Loucy (cell line): ENCODE measurements at regions not wholly inside any gene's neighbourhood (a gene's known extent, or its start where the extent isn't known, plus 50 kb on each side); places are given as distances from the start of the nearest gene placed in this dataset.

Experiments used
- H2AFZ ChIP-seq: fragments of 200-600 bp; sonication (generic); 2 replicates; pipeline ENCODE4 v1.6.0; 2016; ENCODE audit warnings: antibody characterized with exemption, mild to moderate bottlenecking, low read length, moderate library complexity
- H3F3A ChIP-seq: fragments of 200-600 bp; 2 replicates; pipeline ENCODE4 v1.6.0; 2016; ENCODE audit warnings: antibody characterized with exemption, low read depth, mild to moderate bottlenecking
- H3K27me3 ChIP-seq: fragments of 200-600 bp; sonication (generic); 2 replicates; pipeline ENCODE4 v1.6.1; 2014; ENCODE audit warnings: low read length, mild to moderate bottlenecking; ENCODE audit not compliant: insufficient read depth, poor library complexity, severe bottlenecking
- H3K36me3 ChIP-seq: fragments of 200-600 bp; sonication (generic); 2 replicates; pipeline ENCODE4 v1.6.1; 2016; ENCODE audit warnings: low read length; ENCODE audit not compliant: insufficient read depth
- H3K4me1 ChIP-seq: fragments of 200-600 bp; sonication (generic); 2 replicates; pipeline ENCODE4 v1.5.1; 2014; ENCODE audit warnings: low read length, mild to moderate bottlenecking; ENCODE audit not compliant: insufficient read depth, poor library complexity, severe bottlenecking
- H3K4me2 ChIP-seq: fragments of 200-600 bp; sonication (generic); 2 replicates; pipeline ENCODE4 v1.6.0; 2014; ENCODE audit warnings: antibody characterized with exemption, low read length, low read depth, mild to moderate bottlenecking; ENCODE audit not compliant: poor library complexity, severe bottlenecking
- H3K4me3 ChIP-seq: fragments of 200-600 bp; sonication (generic); 2 replicates; pipeline ENCODE4 v1.5.1; 2014; ENCODE audit warnings: low read length, mild to moderate bottlenecking, mixed read lengths; ENCODE audit not compliant: poor library complexity, severe bottlenecking
- H3K79me2 ChIP-seq: fragments of 200-600 bp; sonication (generic); 2 replicates; pipeline ENCODE4 v1.6.1; 2014; ENCODE audit warnings: low read length; ENCODE audit not compliant: insufficient read depth
- H3K9ac ChIP-seq: fragments of 200-600 bp; sonication (generic); 2 replicates; pipeline ENCODE4 v1.6.0; 2014; ENCODE audit warnings: mild to moderate bottlenecking, low read depth, low read length, moderate library complexity; ENCODE audit not compliant: poor library complexity, severe bottlenecking
- H3K9me2 ChIP-seq: fragments of 200-600 bp; sonication (generic); replicated peaks from 2 replicates; pipeline ENCODE4 v1.6.1; 2016; ENCODE audit warnings: low read depth, low read length, mixed read lengths
- H3K9me3 ChIP-seq: fragments of 200-600 bp; sonication (generic); 2 replicates; pipeline ENCODE4 v1.6.1; 2014; ENCODE audit warnings: mild to moderate bottlenecking, antibody characterized with exemption, low read length, low read depth; ENCODE audit not compliant: insufficient read depth
- H4K20me1 ChIP-seq: fragments of 200-600 bp; sonication (generic); 2 replicates; pipeline ENCODE4 v1.6.0; 2014; ENCODE audit warnings: antibody characterized with exemption, low read length, mild to moderate bottlenecking; ENCODE audit not compliant: insufficient read depth, poor library complexity, severe bottlenecking
- CTCF ChIP-seq: fragments of 200-600 bp; sonication (generic); conservative IDR thresholded peaks from 2 replicates; pipeline ENCODE4 v1.5.1; 2014; ENCODE audit warnings: mild to moderate bottlenecking, antibody characterized with exemption, low read length
- EZH2phosphoT487 ChIP-seq: fragments of 200-600 bp; IDR thresholded peaks from 2 replicates; pipeline ENCODE4 v1.6.1; 2018; ENCODE audit warnings: antibody characterized with exemption, mild to moderate bottlenecking, moderate library complexity, borderline replicate concordance

DNA sequence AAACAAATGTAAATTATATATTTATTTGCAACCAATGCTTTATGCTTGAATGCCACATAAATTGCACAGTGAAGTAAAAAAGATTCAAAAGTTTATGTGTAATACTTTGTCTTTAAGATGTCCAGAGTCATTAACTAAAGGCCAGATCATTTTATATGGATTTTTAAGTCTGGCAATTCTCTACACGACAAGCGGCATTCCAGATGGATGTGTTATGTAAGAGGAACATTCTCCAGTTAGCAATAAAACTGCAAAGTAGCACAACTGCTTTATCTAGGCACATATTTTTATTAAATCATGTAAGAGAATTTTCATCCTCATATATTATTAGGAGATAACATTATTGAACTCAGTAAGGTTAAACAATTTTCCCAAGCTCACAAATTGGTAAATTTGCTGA lies 1717.7 kb upstream of the SEL1L start:
- H3F3A ChIP-seq: no peaks in the 10 kb centered on the region
- no peak overlapping the region for H3K4me3 ChIP-seq
- H3K4me2 ChIP-seq: no peak overlapping the region
- no peaks in the 10 kb centered on the region for H3K9me3 ChIP-seq
- H3K27me3 ChIP-seq: no peaks in the 10 kb centered on the region
- H4K20me1 ChIP-seq: no peaks in the 10 kb centered on the region
- no peaks in the 10 kb centered on the region for H3K79me2 ChIP-seq
- H3K9me2 ChIP-seq: no peaks in the 10 kb centered on the region
- H3K36me3 ChIP-seq: no peaks in the 10 kb centered on the region
- H2AFZ ChIP-seq: no peak overlapping the region
- H3K9ac ChIP-seq: no peak overlapping the region
- no peak for TF ChIP-seq EZH2phosphoT487
- TF ChIP-seq CTCF: no peak
- peaks cover 5% of the 10 kb centered on the region for H3K4me1 ChIP-seq

- H3K9me3 ChIP-seq: no peaks in the 10 kb centered on the region
- no peaks in the 10 kb centered on the region for H3K36me3 ChIP-seq
- H3K4me3 ChIP-seq: no peak overlapping the region
- H3K4me1 ChIP-seq: peaks cover 5% of the 10 kb centered on the region
- H3K4me2 ChIP-seq: no peak overlapping the region
- H3K9me2 ChIP-seq: no peaks in the 10 kb centered on the region
- H2AFZ ChIP-seq: no peak overlapping the region
- no peak for TF ChIP-seq CTCF
- no peak for TF ChIP-seq EZH2phosphoT487
- H3F3A ChIP-seq: no peaks in the 10 kb centered on the region
- H4K20me1 ChIP-seq: no peaks in the 10 kb centered on the region
- no peaks in the 10 kb centered on the region for H3K27me3 ChIP-seq
- H3K9ac ChIP-seq: no peak overlapping the region
- no peaks in the 10 kb centered on the region for H3K79me2 ChIP-seq
Observed at GRCh38 chr14:83253870-83254269, 1720.2 kb upstream of the SEL1L start.

GRCh38 chr14:83255015-83255726 lies 1721.5 kb upstream of the SEL1L start:
- no peaks in the 10 kb centered on the region for H3K9me2 ChIP-seq
- no peak overlapping the region for H3K4me3 ChIP-seq
- H3K4me1 ChIP-seq: peaks cover 5% of the 10 kb centered on the region
- H3K9ac ChIP-seq: no peak overlapping the region
- TF ChIP-seq CTCF (no peak), EZH2phosphoT487 (no peak)
- no peaks in the 10 kb centered on the region for H3K79me2 ChIP-seq
- H3K9me3 ChIP-seq: no peaks in the 10 kb centered on the region
- H4K20me1 ChIP-seq: no peaks in the 10 kb centered on the region
- no peak overlapping the region for H2AFZ ChIP-seq
- no peaks in the 10 kb centered on the region for H3K36me3 ChIP-seq
- no peaks in the 10 kb centered on the region for H3K27me3 ChIP-seq
- no peak overlapping the region for H3K4me2 ChIP-seq
- no peaks in the 10 kb centered on the region for H3F3A ChIP-seq
